ENCODE measurements at regions not wholly inside any gene's neighbourhood (a gene's known extent, or its start where the extent isn't known, plus 50 kb on each side); places are given as distances from the start of the nearest gene placed in this dataset.
"Not testable (repeated sequence)": the region's sequence is repeated elsewhere in the genome, so short reads cannot be mapped to it uniquely, and the experiment has no call there.

DNA sequence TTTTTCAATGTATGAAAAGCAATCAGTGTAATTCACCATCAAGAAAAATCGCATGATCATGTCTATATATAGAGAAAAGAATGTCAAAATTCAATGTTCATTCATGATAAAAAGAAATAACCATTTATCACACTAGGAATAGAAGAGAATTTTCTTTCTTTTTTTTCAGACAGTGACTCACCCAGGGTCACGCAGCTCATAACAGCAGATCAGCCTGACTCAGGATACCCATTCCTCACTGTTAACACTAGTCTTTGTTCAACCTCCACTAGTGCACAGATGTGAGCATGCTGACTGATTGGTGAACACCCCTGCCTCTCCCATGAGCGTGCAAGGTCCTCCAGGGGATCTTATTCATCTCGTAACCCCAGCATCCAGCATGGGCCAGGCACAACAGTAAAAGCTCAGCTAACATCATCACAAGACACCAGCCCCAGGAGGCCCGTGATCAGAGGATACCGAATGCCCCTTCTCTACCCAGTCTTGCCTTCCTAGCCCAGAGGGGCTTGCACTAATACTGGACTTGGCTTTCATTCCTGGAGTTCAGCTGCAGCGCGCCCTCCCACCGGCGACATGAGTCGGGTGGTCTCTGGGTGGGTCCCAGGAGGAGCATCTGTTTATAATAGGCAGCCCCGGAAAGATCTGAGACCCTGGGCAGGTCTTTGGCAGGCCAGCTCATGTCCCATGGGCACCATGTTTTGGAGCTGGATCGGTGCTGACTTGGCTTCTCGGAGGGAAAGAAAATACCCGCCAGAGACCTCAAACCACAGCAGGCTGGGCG is 539.5 kb upstream of the SLC10A2 start:
- no peak overlapping the region for H3K27ac ChIP-seq (ENCODE audit: low read depth, low read length)
- no peak for DNase-seq (ENCODE audit: insufficient read length, low spot score, missing footprints)
- H3K27me3 ChIP-seq (ENCODE audit: insufficient read depth, low read length) = no peaks in the 10 kb centered on the region
- no peaks in the 10 kb centered on the region for H3K4me1 ChIP-seq (ENCODE audit: insufficient read depth, low read length)
- H4K20me1 ChIP-seq (ENCODE audit: insufficient read depth, low read length) = no peaks in the 10 kb centered on the region
- no peak overlapping the region for H2AFZ ChIP-seq (ENCODE audit: low read length)
- no peaks in the 10 kb centered on the region for H3K79me2 ChIP-seq (ENCODE audit: insufficient read depth, low read length)
- H3K4me3 ChIP-seq (ENCODE audit: insufficient read depth, low read length) = no peak overlapping the region
- no peaks in the 10 kb centered on the region for H3K36me3 ChIP-seq (ENCODE audit: insufficient read depth, low read length)
- TF ChIP-seq CTCF (IDR thresholded peaks at IDR 0.05; ENCODE audit: extremely low read depth, low read depth, low read length) = no peak
- H3K9me3 ChIP-seq (ENCODE audit: low read depth, low read length) = no peaks in the 10 kb centered on the region
- no peak overlapping the region for H3K4me2 ChIP-seq (ENCODE audit: insufficient read depth, low read length)

GRCh38 chr13:103599870-103600269 is 533.7 kb upstream of the SLC10A2 start:
- H3K9me3 ChIP-seq (ENCODE audit: low read depth, low read length); H3K4me1 ChIP-seq (ENCODE audit: insufficient read depth, low read length); H3K27me3 ChIP-seq (ENCODE audit: insufficient read depth, low read length); DNase-seq (ENCODE audit: insufficient read length, low spot score, missing footprints); H3K4me3 ChIP-seq (ENCODE audit: insufficient read depth, low read length); H4K20me1 ChIP-seq (ENCODE audit: insufficient read depth, low read length); H3K36me3 ChIP-seq (ENCODE audit: insufficient read depth, low read length); H2AFZ ChIP-seq (ENCODE audit: low read length); H3K79me2 ChIP-seq (ENCODE audit: insufficient read depth, low read length); H3K27ac ChIP-seq (ENCODE audit: low read depth, low read length); H3K4me2 ChIP-seq (ENCODE audit: insufficient read depth, low read length): not testable (repeated sequence)

DNA sequence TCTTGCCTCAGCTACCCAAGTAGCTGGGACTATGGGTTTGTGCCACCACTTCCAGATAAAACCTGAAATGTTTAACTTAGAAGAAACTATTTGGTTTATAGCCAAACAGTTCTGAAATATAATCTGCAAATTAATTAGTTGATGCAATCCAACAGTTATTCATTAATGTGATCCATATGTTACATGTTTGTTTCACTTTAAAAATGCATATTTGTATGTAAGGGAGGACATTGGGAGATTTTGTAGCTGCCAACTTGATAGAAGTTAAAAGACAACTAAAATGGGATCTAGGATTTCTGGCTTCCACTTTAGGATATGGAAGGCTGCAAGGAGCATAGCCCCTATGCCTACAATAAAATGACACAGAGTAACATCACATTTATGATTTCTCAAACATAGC is 532.5 kb upstream of the SLC10A2 start:
- Histone ChIP-seq H3K4me2 (ENCODE audit: insufficient read depth, low read length) (no peak overlapping the region), H3K27ac (ENCODE audit: low read depth, low read length) (no peak overlapping the region), H3K36me3 (ENCODE audit: insufficient read depth, low read length) (no peaks in the 10 kb centered on the region), H2AFZ (ENCODE audit: low read length) (no peak overlapping the region), H4K20me1 (ENCODE audit: insufficient read depth, low read length) (no peaks in the 10 kb centered on the region), H3K27me3 (ENCODE audit: insufficient read depth, low read length) (no peaks in the 10 kb centered on the region), H3K4me3 (ENCODE audit: insufficient read depth, low read length) (no peak overlapping the region), H3K9me3 (ENCODE audit: low read depth, low read length) (no peaks in the 10 kb centered on the region), H3K4me1 (ENCODE audit: insufficient read depth, low read length) (no peaks in the 10 kb centered on the region), H3K79me2 (ENCODE audit: insufficient read depth, low read length) (no peaks in the 10 kb centered on the region)
- DNase-seq (ENCODE audit: insufficient read length, low spot score, missing footprints) = no peak
- no peak for TF ChIP-seq CTCF (IDR thresholded peaks at IDR 0.05; ENCODE audit: extremely low read depth, low read depth, low read length)

DNA sequence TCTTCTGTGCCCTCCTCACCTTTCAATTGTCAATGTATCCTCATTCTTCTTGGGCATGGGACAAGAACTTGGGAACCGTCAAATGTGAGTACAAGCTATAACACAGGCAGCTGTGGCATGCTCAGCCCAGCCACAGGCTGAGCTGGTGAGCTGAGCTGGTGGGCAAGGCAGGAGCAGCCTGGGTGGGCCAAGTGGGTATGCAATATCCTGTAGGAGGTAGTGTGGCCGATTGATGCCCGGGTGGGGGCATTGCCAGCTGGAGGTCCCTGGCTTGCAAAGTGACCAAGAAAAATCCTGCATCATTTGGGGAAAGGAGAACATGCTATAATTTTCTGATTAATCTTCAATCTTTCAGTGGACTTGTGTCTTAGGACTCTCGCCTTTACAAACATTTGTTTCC is 507.2 kb upstream of the SLC10A2 start:
- Histone ChIP-seq H3K27ac (ENCODE audit: low read depth, low read length) (no peak overlapping the region), H3K27me3 (ENCODE audit: insufficient read depth, low read length) (no peaks in the 10 kb centered on the region), H3K4me3 (ENCODE audit: insufficient read depth, low read length) (no peak overlapping the region), H2AFZ (ENCODE audit: low read length) (no peak overlapping the region), H4K20me1 (ENCODE audit: insufficient read depth, low read length) (no peaks in the 10 kb centered on the region), H3K4me1 (ENCODE audit: insufficient read depth, low read length) (no peaks in the 10 kb centered on the region), H3K36me3 (ENCODE audit: insufficient read depth, low read length) (no peaks in the 10 kb centered on the region), H3K4me2 (ENCODE audit: insufficient read depth, low read length) (no peak overlapping the region), H3K9me3 (ENCODE audit: low read depth, low read length) (no peaks in the 10 kb centered on the region), H3K79me2 (ENCODE audit: insufficient read depth, low read length) (no peaks in the 10 kb centered on the region)
- no peak for DNase-seq (ENCODE audit: insufficient read length, low spot score, missing footprints)
- TF ChIP-seq CTCF (IDR thresholded peaks at IDR 0.05; ENCODE audit: extremely low read depth, low read depth, low read length) = no peak

Data from osteoblast (primary cell).